ENCODE measurements at regions not wholly inside any gene's neighbourhood (a gene's known extent, or its start where the extent isn't known, plus 50 kb on each side); places are given as distances from the start of the nearest gene placed in this dataset.

DNA sequence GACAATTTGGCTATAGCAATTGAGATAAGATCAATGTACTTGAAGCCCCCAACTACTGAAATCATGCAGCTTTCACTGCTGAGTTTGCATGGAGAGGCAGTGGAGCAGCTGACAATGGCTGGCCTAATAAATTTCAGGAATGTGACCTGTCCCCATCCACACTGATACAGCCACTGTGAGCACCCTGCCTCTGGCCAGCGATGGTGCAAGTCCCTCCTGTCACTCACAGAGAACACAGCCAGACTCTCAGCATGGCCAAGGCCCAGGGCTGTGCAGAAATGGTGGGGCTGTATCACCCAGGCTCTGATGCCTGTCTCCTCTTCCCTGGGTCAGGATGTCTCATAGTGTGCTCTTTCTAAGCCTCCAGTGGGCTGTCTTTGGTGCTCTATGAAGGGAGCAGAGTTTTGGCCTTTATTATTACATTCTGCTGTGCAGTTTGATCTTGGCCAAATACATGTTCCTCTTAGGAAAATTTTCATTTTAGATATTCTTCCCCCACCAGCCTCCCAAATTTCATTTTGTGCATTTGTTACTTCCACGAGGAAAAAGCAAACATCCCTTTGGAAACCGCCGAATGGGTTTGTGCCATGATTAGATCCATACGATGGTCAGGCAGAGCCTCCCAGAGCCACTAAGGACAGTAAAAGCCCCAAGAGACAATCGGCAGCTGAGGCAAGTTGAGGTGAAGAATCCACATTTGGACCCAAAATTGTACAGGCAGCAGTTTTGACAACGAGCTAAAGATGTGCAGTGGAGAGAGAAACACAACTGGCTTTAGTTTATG lies 85.1 kb upstream of the WSCD2 start:
- Histone ChIP-seq H3K4me1 (ENCODE audit: control insufficient read depth, insufficient read depth, low read length) (no peaks in the 10 kb centered on the region), H4K5ac (ENCODE audit: low read depth, low read length) (no peak overlapping the region), H2BK120ac (ENCODE audit: low read depth, low read length) (no peak overlapping the region), H3K18ac (ENCODE audit: low read depth, low read length) (no peak overlapping the region), H4K8ac (ENCODE audit: low read depth in 2 of 2, low read length in 2 of 2) (no peak overlapping the region), H3K9ac (ENCODE audit: low read depth, low read length) (no peak overlapping the region), H2AFZ (replicated peaks; ENCODE audit: low read length, poor library complexity) (no peak overlapping the region), H2BK5ac (ENCODE audit: low read depth, low read length, poor library complexity, severe bottlenecking) (no peak overlapping the region), H3K14ac (replicated peaks; ENCODE audit: low read depth, low read length) (no peak overlapping the region), H4K20me1 (ENCODE audit: insufficient read depth, low read length) (no peaks in the 10 kb centered on the region), H2BK15ac (ENCODE audit: low read depth, low read length) (no peak overlapping the region), H3K4me3 (ENCODE audit: insufficient read depth, low read depth, low read length) (no peak overlapping the region), H3K56ac (ENCODE audit: extremely low read depth, insufficient read depth, low read length) (no peak overlapping the region), H3K9me3 (ENCODE audit: control insufficient read depth, insufficient read depth, low read length) (no peaks in the 10 kb centered on the region), H2BK20ac (ENCODE audit: low read depth, low read length) (no peak overlapping the region), H4K91ac (ENCODE audit: insufficient read depth, low read depth, low read length) (no peak overlapping the region), H3K4ac (ENCODE audit: low read depth, low read length) (no peak overlapping the region), H3K79me1 (ENCODE audit: low read depth in 1 of 2, low read length in 2 of 2) (no peaks in the 10 kb centered on the region), H2AK5ac (ENCODE audit: low read depth, low read length) (no peak overlapping the region), H2AK9ac (replicated peaks; ENCODE audit: low read depth, low read length, poor library complexity) (no peak overlapping the region), H3K36me3 (ENCODE audit: control insufficient read depth, insufficient read depth, low read length) (no peaks in the 10 kb centered on the region), H3K27ac (ENCODE audit: insufficient read depth, low read length) (no peak overlapping the region), H3K4me2 (ENCODE audit: low read depth, low read length) (no peak overlapping the region), H3K27me3 (ENCODE audit: control insufficient read depth, insufficient read depth, low read length) (no peaks in the 10 kb centered on the region), H3K23ac (ENCODE audit: low read depth, low read length) (no peak overlapping the region), H3K9me1 (ENCODE audit: insufficient read depth, low read length) (no peaks in the 10 kb centered on the region)
- ChIA-PET POLR2A (ENCODE audit: unreplicated experiment) (no interaction called here), CTCF (no interaction called here)
- dilution Hi-C loops (cut with HindIII; ENCODE audit: low sequenced_read_pairs, unreplicated experiment) (no loop called here), intact Hi-C loops (cut with micrococcal nuclease) (no loop called here), in situ Hi-C loops (cut with MboI; ENCODE audit: low sequenced_read_pairs) (no loop called here)
- WGBS, 2 experiments (ENCODE audit: extremely low coverage in 2 of 2, insufficient read length in 1 of 2), result 60% methylated on average over 1 of the region's 7 CpGs; no CpG with 5 or more reads in 1 of the 2 experiments
- TF ChIP-seq CHD1 (IDR thresholded peaks at IDR 0.05; ENCODE audit: low read depth, low read length) (no peak), RAD21 (IDR thresholded peaks at IDR 0.05; ENCODE audit: low read length) (no peak), BHLHE40 (IDR thresholded peaks at IDR 0.05; ENCODE audit: low read depth, low read length) (no peak), RFX5 (IDR thresholded peaks at IDR 0.05; ENCODE audit: low read depth, low read length) (no peak), NFE2L2 (IDR thresholded peaks at IDR 0.05; ENCODE audit: low read depth, low read length) (no peak), MXI1 (IDR thresholded peaks at IDR 0.05; ENCODE audit: borderline replicate concordance, low read depth, low read length) (no peak), MAFK (IDR thresholded peaks at IDR 0.05; ENCODE audit: low read depth, low read length) (no peak), FOS (IDR thresholded peaks at IDR 0.05; ENCODE audit: low read depth, low read length) (no peak)
- TF ChIP-seq, protein P1, sequence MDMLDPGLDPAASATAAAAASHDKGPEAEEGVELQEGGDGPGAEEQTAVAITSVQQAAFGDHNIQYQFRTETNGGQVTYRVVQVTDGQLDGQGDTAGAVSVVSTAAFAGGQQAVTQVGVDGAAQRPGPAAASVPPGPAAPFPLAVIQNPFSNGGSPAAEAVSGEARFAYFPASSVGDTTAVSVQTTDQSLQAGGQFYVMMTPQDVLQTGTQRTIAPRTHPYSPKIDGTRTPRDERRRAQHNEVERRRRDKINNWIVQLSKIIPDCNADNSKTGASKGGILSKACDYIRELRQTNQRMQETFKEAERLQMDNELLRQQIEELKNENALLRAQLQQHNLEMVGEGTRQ (IDR thresholded peaks at IDR 0.05; ENCODE audit: low read depth, low read length), result no peak
- TF ChIP-seq, protein P2, sequence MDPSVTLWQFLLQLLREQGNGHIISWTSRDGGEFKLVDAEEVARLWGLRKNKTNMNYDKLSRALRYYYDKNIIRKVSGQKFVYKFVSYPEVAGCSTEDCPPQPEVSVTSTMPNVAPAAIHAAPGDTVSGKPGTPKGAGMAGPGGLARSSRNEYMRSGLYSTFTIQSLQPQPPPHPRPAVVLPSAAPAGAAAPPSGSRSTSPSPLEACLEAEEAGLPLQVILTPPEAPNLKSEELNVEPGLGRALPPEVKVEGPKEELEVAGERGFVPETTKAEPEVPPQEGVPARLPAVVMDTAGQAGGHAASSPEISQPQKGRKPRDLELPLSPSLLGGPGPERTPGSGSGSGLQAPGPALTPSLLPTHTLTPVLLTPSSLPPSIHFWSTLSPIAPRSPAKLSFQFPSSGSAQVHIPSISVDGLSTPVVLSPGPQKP (IDR thresholded peaks at IDR 0.05; ENCODE audit: borderline replicate concordance, low read depth, low read length), result no peak
- no TSS peak for BruUV-seq (replicated peaks)
- DNase-seq, result no peak
- ATAC-seq (ENCODE audit: low read depth), result no peak

Measured in IMR-90 (cell line).